GM13976 (cell line): ENCODE measurements at regions not wholly inside any gene's neighbourhood (a gene's known extent, or its start where the extent isn't known, plus 50 kb on each side); places are given as distances from the start of the nearest gene placed in this dataset.

ENCODE experiments used
- DNase-seq: peaks from one replicate; pipeline ENCODE4 v3.0.0; 2012; ENCODE audit warnings: low spot score
- CTCF ChIP-seq: IDR thresholded peaks from 2 replicates; pipeline ENCODE4 v1.5.1; 2012; ENCODE audit warnings: borderline replicate concordance, mild to moderate bottlenecking; ENCODE audit not compliant: insufficient read depth; ENCODE audit errors: extremely low read depth, missing control alignments, control extremely low read depth
- in situ Hi-C: fragments of 300-500 bp; cut with MboI; formaldehyde crosslinking; loops from one replicate; pipeline ENCODE4 v1.12.0; 2022; ENCODE audit warnings: low sequenced_read_pairs, mixed read lengths, inconsistent platforms; ENCODE audit not compliant: unreplicated experiment

- in situ Hi-C loops: no loop called here
- DNase-seq: no peak
- no peak for TF ChIP-seq CTCF
Observed at GRCh38 chr14:53350866-53351265, 197.7 kb upstream of the DDHD1 start.

GRCh38 chr14:53350429-53350828, 197.3 kb upstream of the DDHD1 start:
- no peak for TF ChIP-seq CTCF
- DNase-seq: no peak
- in situ Hi-C loops: no loop called here

GRCh38 chr14:53346988-53347387, 193.9 kb upstream of the DDHD1 start:
- TF ChIP-seq CTCF: no peak
- no peak for DNase-seq
- in situ Hi-C loops: no loop called here

- TF ChIP-seq CTCF: no peak
- DNase-seq: no peak
- in situ Hi-C loops: no loop called here
Observed at GRCh38 chr14:53341324-53341723, 188.2 kb upstream of the DDHD1 start.

- DNase-seq: no peak
- in situ Hi-C loops: no loop called here
- TF ChIP-seq CTCF: no peak
Observed at GRCh38 chr14:53338192-53338591, 185.1 kb upstream of the DDHD1 start.

- no peak for DNase-seq
- no peak for TF ChIP-seq CTCF
- in situ Hi-C loops: no loop called here
Observed at GRCh38 chr14:53336729-53337128, 183.6 kb upstream of the DDHD1 start.

- in situ Hi-C loops: no loop called here
- TF ChIP-seq CTCF: no peak
Observed at GRCh38 chr14:53333809-53334208, 180.7 kb upstream of the DDHD1 start.

More at GRCh38 chr14:53333809-53334208, 180.7 kb upstream of the DDHD1 start:
- DNase-seq: no peak
